Retinal pigment epithelial cell (primary cell): ENCODE measurements at regions not wholly inside any gene's neighbourhood (a gene's known extent, or its start where the extent isn't known, plus 50 kb on each side); places are given as distances from the start of the nearest gene placed in this dataset.
A peak's percentile ranks its signal among the peaks of the same experiment; 100 is the strongest.

Experiments
- DNase-seq: peaks from one replicate; pipeline ENCODE4 v3.0.0-alpha.2; 2010; ENCODE audit warnings: low read depth
- H3K4me3 ChIP-seq: 2 replicates; pipeline ENCODE4 v1.5.1; 2011; ENCODE audit warnings: mild to moderate bottlenecking, low read length, control low read depth, moderate library complexity
- TF ChIP-seq, protein P1 (sequence below): conservative IDR thresholded peaks from 2 replicates; pipeline ENCODE4 v1.5.1; 2011; ENCODE audit warnings: low read depth, low read length, control low read depth, inconsistent platforms

DNA sequence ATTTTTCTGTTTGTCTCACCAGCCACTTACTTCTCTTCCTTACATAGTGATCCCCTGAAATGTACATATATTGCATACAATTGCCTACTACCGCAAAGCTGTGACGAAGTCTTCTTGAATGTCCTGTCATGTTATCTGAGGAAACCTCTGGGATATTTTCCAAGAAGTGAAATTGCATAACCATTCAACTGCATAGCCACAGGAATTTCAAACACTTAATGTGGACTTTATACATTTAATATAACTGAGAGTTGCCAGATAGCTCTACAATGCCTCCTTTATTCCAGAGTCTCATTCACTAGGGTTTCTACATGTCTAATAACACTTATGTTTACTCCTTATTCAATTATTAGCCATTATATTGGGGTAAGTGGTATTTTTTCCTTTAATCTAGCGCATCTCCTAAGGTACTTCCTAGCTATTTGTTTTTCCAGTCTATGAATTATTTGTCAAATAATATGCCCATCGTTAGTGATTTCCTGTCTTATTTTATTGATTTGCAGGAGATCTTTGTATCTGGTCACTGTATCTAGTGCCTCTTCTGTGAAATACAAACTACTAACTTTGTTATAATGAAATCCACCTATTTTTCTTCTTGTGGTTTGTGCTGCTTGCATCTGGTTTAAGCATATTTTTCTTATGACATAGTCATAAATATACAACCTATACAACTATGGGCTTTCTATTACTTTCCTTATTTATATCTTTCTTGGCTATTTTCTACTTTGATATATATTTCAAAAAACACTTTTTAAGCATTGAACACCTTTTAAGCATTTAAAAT lies 69.2 kb upstream of the GRID2 start:
- DNase-seq: peak; percentile 97
- TF ChIP-seq, protein P1, sequence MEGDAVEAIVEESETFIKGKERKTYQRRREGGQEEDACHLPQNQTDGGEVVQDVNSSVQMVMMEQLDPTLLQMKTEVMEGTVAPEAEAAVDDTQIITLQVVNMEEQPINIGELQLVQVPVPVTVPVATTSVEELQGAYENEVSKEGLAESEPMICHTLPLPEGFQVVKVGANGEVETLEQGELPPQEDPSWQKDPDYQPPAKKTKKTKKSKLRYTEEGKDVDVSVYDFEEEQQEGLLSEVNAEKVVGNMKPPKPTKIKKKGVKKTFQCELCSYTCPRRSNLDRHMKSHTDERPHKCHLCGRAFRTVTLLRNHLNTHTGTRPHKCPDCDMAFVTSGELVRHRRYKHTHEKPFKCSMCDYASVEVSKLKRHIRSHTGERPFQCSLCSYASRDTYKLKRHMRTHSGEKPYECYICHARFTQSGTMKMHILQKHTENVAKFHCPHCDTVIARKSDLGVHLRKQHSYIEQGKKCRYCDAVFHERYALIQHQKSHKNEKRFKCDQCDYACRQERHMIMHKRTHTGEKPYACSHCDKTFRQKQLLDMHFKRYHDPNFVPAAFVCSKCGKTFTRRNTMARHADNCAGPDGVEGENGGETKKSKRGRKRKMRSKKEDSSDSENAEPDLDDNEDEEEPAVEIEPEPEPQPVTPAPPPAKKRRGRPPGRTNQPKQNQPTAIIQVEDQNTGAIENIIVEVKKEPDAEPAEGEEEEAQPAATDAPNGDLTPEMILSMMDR: no peak
- no peak overlapping the region for H3K4me3 ChIP-seq

DNA sequence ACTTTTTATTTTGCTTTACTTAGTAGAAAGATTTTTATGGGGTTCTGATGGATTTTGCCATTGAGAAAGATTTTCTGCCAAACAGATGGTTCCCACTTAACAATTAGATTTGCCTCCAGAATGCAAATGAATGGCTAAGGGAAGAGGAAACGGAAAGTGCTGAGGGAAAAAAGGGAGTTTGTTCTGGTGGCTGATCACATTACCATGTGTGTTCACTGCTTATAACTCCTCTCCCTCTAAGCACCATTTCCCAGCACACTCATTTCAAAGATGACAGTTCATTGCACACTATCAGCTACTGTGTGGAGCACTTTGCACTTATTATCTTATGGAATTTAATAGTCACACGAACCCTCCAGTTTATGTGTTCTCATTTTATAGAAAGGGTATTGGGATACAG lies 68.0 kb upstream of the GRID2 start:
- no peak for DNase-seq
- H3K4me3 ChIP-seq: no peak overlapping the region
- TF ChIP-seq, protein P1: no peak

DNA sequence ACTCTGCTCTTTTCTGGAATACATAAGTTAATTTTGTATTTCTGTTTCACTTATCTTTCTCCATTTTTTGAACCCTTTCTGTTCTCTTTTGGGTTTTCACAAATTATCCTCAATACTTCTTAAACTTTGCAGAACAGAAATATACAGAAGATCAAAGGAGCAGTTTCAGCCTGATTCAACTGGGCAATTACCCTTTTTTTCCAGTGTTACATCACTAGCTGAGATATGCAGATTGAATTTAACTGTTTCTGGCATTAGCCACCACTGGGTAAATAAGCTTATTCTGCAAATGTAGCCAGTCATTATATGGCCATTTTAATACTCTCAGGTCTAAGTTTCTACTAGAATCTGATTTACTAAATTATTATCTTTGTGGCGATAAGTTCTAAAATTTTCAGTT lies 66.9 kb upstream of the GRID2 start:
- DNase-seq: peak; percentile 55
- TF ChIP-seq, protein P1: no peak
- no peak overlapping the region for H3K4me3 ChIP-seq

DNA sequence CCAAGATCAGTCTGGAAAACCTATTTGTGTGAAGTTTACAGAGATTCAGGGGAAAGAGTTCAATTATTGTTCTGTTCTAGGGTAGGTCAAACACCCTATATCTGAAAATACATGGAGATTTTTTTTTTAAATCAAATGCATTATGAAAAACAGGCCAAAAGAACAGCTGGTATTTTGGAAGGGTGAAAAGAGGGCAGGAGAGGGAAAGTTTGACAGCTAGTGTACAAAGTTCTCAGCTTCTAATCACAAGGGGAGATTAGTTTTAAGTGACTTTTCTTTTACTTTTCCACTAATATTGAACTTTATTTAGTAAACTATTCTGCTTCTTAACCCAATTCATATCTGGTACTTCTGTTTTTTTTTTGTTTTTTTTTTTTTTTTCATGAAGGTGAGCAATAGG lies 66.2 kb upstream of the GRID2 start:
- no peak for DNase-seq
- TF ChIP-seq, protein P1: no peak
- H3K4me3 ChIP-seq: no peak overlapping the region

DNA sequence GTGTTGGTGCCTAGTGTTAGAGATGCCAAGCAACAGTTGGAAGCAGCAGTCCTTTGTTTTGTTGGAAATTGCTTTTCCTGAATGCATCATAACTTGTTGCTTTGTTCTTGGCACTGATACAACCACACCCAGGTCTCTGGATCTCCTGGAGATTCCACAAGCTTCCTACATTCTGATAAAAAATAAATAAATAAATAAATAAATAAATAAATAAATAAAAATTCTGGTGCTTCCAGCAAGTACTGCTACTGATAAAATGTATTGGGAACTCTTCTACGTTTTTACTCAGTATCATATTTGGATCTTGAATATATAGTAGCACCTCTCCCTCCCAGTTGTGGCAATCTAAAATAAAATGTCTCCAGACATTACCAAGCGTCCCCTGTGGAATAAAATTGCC lies 62.7 kb upstream of the GRID2 start:
- TF ChIP-seq, protein P1: no peak
- H3K4me3 ChIP-seq: no peak overlapping the region
- no peak for DNase-seq

DNA sequence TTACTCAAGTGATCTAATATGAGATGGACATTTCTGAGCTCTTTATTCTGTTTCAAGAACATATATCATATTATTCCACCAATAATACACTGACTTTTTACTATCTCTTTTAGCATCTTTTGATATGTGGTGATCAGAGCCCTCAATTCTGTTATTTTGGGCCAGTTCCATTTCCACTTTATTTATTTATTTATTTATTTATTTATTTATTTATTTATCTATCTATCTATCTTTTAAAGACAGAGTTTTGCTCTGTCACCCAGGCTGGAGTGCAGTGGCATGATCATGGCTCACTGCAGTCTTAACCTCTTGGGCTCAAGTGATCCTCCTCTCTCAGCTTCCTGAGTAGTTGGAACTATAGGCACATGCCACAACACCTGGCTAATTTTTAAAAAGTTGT lies 57.4 kb upstream of the GRID2 start:
- TF ChIP-seq, protein P1: no peak
- H3K4me3 ChIP-seq: no peak overlapping the region
- DNase-seq: no peak

DNA sequence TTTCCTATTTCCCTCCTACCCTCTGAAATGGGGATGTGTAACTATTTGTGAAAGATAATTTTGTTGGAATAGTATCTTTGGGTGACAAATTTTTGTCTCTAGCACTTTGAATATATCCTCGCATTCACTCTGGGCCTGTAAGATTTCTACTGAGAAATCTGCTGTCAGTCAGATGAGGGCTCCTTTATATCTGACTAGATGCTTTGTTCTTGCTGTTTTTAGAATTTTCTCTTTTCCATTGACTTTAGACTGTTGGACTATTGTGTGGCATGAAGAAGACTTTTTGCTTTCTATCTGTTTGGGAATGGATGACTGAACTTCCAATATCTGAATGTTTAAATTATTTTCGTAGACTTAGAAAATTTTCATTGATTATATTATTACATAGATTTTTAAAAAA lies 54.2 kb upstream of the GRID2 start:
- no peak overlapping the region for H3K4me3 ChIP-seq
- DNase-seq: no peak
- TF ChIP-seq, protein P1: no peak
